ENCODE measurements at regions not wholly inside any gene's neighbourhood (a gene's known extent, or its start where the extent isn't known, plus 50 kb on each side); places are given as distances from the start of the nearest gene placed in this dataset.
"Not testable (repeated sequence)": the region's sequence is repeated elsewhere in the genome, so short reads cannot be mapped to it uniquely, and the experiment has no call there.

DNA sequence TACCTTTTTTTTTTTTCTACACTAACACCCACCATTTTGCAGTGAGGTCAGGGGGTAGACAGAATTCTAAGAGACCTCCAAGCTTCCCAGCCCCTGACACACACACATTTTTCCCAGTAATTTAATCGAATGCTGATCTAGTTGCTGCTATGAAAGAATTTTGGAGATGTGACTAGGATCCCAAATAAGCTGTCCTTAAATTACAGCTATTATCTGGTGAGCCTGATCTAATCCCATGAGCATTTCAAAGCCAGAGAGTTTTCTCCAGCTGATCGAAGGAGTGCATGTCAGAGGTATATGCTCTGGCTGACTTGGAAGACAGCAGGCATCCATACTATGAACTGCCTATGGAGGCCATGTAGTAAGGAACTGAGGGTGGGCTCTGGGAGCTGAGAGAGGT lies 503.8 kb upstream of the MARCKS start:
- in situ Hi-C loops (cut with HindIII; ENCODE audit: low sequenced_read_pairs): no loop called here

DNA sequence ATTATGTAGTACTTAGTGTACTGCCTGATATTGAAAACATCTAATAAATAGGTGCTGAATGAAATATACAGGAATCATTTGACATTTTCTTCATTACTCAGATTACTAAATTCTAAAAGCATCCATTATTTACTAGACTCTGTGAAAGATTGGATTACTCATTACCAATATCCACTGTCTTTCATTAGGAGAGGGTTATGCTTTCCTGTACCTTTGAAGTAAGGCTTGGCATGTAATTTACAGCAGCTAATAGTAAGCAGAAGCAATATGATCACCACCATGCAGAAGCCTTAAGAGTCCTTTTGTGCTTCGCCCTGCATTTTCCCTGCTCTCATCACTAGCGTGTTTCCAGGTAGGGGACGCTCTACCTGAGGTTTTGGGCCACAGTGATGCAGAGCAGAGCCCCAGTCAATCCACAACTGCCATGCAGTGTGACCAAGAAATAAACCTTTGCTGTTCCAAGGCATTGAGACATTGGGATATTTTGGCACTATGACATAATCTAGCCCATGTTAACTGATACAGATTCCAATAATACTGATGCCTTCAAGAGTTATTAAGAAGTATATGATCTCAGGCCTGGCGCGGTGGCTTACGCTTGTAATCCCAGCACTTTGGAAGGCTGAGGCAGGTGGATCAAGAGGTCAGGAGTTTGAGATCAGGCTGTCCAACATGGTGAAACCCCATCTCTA lies 502.8 kb upstream of the MARCKS start:
- in situ Hi-C loops (cut with HindIII; ENCODE audit: low sequenced_read_pairs): no loop called here

DNA sequence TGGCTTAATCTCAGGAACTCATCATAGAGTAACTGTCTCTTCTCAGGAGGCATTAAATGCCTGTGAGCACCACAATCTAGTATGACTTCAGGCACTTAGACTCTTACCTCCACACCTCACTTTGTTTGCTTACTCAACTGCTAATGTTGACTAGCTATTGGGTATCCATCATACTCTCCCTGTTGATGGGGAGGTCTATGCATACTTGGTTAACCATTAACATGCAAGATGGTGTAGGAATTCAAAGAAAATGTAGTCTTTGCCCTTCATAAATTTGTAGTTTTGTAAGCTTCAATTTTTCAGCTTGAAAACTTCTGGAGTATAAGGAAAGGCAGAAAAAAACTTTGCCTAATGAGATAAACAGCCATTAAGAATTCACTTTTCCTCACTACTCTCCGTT lies 501.0 kb upstream of the MARCKS start:
- in situ Hi-C loops (cut with HindIII; ENCODE audit: low sequenced_read_pairs): no loop called here

DNA sequence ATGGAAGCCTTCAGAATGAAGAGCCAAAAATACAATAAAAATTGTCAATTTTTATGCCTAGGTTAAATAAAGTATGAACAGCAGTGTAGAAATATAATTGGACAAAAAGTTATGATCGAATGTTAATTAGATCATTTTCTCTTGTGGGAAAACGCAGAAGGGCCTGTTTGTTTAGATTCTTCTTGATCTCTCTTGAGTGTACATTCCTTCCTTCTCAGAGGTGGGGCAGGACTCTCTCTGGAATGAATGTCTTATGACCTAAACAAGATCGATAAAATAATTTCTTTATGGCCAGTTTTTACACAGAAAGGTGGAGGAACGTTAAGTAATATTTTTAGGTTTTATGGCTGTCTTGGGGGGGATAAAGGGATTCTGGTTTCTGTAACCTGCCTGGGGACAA lies 500.1 kb upstream of the MARCKS start:
- in situ Hi-C loops (cut with HindIII; ENCODE audit: low sequenced_read_pairs): no loop called here

DNA sequence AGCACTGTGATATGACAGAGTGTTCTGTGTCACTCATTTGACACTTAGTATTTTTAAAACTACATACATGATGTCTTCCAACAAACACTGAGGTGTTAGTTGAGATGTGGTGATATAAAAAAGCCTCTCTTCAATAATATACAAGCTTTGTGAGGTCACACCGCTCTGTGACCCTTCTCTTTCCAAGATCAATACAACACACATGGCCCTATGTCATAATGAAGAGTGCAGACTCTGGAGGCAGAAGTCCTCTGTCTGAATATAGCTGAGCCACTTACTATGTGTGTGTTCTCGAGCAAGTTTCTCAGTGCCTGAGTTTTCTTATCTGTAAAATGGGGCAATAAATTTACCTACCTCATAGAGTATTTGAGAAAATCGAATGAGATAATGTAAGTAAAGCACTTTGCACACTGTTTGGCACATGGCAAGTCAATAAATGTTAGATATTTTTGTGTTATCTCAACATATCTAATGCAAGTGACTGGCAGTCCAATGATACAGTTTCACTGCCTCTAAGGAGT lies 499.0 kb upstream of the MARCKS start:
- in situ Hi-C loops (cut with HindIII; ENCODE audit: low sequenced_read_pairs): no loop called here

DNA sequence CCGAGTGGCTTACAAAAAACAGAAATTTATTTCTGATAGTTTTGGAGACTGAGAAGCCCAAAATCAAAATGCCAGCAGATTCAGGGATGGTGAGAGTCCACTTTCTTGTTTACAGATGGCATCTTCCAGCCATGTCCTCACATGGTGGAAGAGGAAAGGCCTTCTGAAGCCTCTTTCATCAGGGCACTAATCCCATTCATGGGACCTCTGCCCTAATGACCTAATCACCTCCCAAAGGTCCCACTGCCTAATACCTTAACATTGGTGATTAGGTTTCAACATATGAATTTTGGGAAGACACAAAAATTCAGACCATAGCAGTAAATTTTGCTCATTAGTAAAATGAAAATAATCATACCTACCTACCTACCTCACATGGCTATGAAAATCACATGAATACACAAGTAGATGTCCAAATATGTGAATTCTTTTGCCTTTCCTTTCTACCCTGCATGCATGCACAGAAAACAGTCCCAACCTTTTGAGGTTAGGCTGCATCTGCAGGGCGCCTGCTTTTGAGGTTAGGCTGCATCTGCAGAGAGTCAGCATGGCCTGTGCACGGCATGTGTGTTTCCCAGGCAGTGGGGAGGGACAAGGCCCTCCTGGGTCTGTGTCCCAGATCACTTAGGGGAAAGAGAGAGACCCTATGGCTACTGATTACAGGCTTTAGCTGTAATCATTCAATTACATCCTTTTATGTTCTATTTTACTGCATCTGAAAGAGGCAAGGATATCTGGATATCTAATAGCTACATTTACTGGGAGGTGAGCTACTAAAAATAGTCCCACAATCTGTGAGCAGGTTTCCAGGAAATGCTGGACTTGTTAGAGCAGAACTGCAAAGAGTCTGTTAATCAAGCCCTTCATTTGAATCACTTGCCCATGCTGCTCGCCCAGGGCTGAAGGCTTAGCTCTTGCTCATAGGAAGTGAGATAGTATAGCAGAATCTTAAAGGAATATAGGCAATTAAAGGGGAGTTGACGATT lies 497.7 kb upstream of the MARCKS start:
- in situ Hi-C loops (cut with HindIII; ENCODE audit: low sequenced_read_pairs): no loop called here

DNA sequence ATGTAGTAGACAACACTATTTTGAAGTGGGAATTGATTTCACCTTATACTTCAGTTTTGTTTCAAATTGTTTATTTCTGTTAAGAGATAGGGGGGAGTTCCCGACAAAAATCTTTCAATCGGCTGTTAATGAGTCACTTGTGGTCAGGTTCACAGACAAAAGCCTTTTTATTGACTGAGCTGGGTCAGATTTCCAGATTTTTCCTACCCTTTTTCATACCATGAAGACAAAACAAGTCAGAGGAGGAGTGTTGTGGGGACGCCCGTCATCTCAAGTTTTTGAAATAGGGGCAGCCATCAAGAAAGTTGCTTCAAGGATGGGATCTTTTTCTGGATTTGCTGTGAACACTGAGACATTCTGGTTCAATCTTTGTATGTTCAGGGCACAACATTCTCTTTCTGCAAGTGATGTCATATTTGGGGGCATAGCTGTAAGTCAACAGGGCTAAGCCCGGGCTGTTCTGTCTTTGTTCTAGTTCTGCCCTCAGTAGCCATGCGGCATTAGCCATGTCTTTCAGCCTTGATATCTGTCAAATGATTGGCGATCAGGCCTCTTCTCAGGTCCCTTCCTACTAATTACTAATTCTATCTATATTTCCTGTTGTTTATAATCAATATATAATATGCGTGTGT lies 496.0 kb upstream of the MARCKS start:
- in situ Hi-C loops (cut with HindIII; ENCODE audit: low sequenced_read_pairs): no loop called here

DNA sequence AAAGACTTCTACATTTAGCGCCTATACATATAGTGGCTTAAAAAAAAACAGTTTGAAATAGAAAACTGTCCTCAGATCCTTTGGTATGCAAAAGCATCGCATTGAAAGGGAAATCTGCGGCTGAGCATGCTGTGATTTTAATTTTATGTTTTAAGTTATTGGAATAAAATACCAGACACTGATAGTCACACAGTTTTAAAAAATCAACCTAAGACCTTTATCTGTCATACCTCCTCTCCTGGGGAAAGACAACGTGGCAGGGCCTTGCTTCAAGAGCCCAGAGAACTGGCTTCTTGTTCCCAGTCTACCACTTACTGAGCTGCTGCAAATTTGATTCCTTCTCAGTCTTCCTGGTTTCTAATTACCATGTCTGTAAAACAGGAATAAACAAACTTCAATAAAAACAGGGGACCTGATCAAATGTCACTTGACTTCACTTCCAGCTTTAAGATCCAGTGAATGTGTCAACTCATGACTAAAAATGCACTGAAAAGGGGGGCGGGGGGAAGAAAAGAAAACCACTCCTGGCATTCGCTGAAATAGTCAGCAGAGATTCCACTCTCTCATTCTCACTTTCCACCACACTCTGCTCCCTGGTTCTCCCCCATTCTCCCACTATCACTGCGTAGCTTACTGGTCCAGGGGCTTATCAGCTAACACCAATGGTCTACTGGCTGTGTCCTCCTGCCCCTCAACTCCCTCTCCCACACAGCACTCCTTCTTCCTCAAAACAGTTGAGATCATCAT lies 494.7 kb upstream of the MARCKS start:
- in situ Hi-C loops (cut with HindIII; ENCODE audit: low sequenced_read_pairs): no loop called here

DNA sequence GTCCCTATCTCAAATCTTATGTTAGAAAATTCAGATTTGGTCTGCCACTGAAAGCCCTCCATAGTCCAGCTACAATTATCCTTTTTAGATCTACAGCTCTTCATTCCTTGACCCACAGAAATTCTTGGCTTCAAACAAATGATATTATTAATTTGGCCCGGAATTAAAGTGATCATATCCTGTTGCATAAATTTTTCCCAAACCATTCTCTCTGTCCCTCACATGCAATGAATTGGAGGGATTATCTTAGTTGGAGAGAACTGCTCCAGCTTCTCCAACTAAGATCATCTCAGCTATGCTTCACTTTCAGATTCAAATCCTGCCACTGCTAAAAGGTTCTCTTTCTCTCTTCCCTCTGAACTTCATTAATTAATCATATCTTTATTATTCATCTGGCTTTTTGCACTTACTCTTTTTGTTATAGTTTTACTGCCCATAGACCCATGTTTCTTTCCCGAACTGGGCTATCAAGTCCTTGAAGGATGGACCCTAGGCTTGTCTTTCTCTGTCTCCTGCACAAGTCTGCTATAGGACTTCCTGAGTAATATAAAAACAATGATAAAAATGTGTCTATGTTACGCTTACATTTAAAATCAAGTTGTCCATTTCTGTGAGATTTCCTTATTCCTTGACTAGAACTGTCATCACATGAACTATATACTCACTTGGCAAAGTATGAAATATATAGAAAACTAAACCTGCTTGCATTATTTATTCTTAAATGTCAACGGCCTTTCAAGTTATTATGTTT lies 493.9 kb upstream of the MARCKS start:
- in situ Hi-C loops (cut with HindIII; ENCODE audit: low sequenced_read_pairs): no loop called here

DNA sequence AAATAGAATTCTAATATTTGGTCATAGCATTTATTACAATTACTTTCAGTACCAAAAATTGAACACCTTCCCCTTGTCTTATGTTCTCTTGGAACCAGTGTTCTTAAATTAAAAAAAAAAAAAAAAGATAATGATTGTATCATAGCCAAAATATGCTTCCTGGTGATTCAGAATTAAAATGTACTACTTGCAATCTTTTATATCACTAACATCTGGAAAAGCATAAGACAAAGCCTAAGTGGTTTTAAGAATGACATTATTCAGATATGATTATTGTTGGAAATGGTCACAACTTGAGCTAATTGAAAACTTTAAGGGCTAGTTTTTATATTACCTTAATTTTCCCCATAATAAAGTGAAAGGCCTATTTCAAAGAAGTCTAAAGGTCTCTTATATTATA lies 493.3 kb upstream of the MARCKS start:
- in situ Hi-C loops (cut with HindIII; ENCODE audit: low sequenced_read_pairs): no loop called here

DNA sequence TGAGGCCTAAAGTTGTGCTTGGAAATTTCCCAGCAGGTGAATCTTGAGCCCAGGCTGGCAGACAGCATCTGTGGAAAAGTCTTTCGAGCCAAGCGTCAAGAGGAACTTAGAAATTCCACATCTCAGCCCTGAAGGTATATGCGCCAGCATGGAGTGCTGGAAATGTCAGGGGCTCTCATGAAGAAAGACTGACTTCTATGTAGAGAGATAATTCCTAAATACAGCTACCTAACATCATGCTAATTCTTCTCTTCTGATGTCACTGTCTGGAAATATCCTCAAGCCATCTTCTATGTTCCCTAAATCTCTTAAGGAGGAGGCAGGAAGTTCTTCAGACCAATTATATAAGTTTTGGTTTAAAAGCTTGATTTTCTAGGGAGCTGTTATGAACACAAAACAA lies 492.4 kb upstream of the MARCKS start:
- in situ Hi-C loops (cut with HindIII; ENCODE audit: low sequenced_read_pairs): no loop called here

DNA sequence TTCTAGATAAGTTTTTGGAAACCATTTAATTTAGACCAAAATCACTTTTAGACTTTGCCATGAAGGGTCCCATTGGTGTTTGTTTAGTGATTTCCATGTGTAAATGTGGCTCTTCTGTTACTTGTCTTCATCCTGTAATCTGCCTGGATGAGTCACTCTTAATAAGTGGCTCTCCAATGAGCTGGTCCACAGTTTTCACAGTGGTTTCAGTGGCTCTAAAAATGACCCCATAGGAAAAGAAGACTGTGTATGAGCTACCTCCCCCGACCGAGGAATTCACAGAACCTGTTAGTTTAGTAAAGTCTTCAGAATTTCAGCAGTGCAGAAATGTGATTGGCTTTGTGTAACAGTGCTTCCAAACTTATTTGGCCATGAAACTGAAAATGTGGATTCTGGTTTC lies 492.0 kb upstream of the MARCKS start:
- in situ Hi-C loops (cut with HindIII; ENCODE audit: low sequenced_read_pairs): no loop called here

DNA sequence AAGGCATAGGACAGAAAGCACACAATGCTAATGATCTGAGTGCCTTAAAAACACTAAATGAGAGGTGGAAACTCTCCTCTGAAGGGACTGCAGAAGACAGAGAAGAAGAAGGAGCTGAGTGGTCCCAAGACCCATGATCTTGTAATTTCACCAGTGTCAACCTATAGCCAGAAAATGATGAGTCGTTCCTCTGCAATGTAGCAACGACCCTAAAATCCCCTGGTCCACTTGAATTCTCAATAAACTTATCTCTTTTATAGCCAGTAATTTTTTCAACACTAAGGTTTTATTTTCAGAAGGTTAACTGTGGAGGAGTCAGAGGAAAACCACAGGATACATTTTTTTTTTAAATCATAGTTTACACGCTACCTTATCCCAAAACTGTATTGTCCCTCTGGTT lies 490.6 kb upstream of the MARCKS start:
- in situ Hi-C loops (cut with HindIII; ENCODE audit: low sequenced_read_pairs): no loop called here

DNA sequence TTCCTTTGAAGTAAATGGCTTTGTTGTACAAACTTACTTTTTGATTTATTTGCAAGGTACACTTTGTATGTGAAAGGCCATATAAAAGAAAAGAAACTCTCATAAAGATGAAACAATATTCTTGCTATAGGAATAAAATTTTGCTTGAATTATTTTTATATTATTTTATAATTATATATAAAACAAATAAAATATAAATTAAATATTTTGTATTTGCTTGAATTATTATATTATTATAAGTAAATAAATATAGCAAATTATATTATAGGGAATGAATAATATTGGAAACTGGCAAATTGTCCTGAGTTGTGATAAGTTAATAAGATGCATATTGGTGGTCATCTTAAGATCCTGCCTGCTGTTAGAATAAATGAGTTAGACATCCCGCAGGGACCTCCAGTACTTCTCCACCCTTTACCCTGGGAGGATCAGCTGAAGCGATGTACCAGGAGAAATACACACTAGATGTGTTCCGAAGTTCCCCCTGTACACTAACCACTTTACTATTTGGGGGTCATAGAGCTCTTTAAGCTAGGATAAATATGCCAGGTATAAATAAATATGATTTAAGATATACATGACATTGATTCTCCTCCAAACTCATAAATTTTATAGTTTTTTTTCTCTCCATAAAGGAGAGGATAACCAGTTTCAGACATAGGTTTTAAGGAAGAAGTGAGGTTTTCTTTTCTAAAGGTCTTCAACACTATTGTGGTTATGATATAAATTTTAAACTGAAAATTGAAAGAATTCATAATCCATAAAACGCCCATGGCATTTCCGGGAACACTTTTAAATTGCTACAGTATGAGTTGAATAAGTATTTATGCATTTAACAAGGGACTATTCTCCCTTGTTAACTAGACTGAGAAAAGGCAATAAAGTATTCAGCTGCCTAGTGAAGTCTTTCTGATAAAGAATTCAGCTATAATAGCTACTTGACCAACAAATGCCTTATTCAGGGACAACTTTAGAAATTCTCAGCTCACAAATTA lies 486.3 kb upstream of the MARCKS start:
- in situ Hi-C loops (cut with HindIII; ENCODE audit: low sequenced_read_pairs): no loop called here

DNA sequence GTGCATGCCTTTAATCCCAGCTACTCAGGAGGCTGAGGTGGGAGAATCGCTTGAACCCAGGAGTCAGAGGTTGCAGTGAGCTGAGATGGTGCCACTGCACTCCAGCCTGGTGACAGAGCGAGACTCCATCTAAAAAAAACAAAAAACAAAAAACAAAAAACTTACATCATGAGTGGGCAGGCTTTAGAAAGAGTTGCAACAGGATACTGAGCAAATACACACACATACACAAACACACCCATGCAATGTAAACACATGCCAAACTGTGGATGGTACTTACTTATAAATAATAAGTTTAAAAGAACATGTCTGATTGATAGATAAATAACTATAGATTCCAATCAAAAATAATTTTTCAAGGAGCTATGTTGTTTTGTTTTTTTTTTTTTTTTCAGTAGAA lies 481.7 kb upstream of the MARCKS start:
- in situ Hi-C loops (cut with HindIII; ENCODE audit: low sequenced_read_pairs): not testable (repeated sequence)

DNA sequence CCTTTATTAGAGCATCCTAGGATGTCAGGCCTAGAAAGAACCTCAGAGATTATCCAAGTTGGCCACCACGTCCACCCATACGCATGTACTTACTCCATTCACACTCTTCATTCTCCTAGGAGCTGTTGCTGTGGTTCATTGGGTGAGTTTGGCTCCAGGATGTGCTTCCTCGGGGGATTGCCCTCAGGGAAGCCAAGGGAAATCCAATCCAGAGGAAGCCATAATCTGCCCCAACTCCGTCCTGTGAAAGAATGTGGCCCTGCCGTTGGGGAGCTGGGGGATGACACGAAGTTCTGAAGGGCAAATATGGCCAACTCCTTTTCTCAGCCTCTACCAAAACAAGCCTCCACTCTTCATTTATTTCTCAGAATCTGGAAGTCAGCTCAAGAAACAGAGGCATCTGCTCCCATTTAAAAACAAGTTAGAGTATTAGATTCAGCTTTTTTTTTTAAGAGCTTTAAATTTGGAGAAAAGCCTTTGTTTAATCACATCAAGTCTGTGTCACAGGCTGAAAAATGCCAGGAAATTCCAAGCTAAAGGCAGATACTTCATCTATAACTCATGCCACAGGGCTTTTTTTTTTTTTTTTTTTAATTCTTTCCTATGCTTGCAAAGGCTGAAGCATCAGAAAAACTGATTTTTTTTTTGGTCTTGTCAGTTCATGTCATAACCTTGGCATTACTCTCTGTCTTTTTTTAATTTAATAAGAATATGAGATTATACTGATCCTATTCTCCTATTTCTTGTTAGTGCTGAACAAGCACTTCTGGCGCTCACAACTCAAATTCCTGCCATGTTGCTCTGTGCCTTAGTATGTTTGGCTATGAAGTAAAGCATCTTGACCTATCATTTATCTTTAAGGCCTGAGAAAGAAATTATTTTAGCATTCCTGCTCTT lies 480.9 kb upstream of the MARCKS start:
- in situ Hi-C loops (cut with HindIII; ENCODE audit: low sequenced_read_pairs): no loop called here

DNA sequence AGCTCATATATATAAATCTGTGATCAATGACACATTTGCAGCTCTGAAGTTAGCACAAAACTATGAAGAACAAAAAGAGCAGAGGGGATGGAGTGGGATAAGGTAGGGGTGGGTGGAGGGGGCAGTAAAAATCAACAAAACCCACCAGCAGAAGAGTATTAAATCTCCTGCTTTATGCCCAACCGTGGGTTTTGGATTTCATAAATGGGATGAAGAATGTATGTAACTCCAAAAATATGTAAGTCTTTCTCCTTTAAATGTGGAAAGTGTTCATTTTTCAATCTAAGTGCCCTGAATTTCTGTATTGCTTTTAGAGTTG lies 480.3 kb upstream of the MARCKS start:
- in situ Hi-C loops (cut with HindIII; ENCODE audit: low sequenced_read_pairs): no loop called here

DNA sequence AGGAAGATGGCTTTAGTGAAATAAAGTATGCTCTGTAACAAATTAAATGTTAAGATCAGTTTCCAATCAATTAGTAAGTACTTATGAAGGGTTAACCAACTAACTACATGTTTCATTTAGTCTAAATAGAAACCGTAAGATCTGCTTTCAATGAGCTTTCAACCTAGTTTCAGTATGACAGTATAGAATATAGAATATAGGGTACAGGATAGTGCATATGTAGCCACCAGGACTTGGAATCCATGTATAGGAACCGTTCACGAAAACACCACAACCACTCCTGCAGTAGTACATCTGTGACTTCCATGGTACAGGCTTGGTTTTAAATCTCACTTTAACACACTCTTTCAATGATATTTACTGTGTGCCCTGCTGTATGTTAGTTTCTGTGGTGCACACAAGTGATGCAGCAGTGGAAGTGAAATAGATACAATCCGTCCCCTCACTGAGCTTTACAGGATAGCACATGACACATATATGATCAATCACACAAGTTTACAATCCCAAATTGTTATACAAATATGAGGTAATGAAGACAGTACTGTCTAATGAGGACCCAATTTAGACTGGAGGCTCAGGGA lies 479.7 kb upstream of the MARCKS start:
- in situ Hi-C loops (cut with HindIII; ENCODE audit: low sequenced_read_pairs): no loop called here
